Epithelial cell of esophagus (primary cell): ENCODE measurements at regions not wholly inside any gene's neighbourhood (a gene's known extent, or its start where the extent isn't known, plus 50 kb on each side); places are given as distances from the start of the nearest gene placed in this dataset.

Experiments
- DNase-seq: peaks from one replicate; pipeline ENCODE4 v3.0.0; 2010; ENCODE audit warnings: low read depth
- H3K4me3 ChIP-seq: 2 replicates; pipeline ENCODE4 v1.5.1; 2011; ENCODE audit warnings: mild to moderate bottlenecking, low read length, control low read depth
- CTCF ChIP-seq: IDR thresholded peaks from 2 replicates; pipeline ENCODE4 v1.5.1; 2011; ENCODE audit warnings: low read depth, mild to moderate bottlenecking, low read length, control low read depth, inconsistent platforms; ENCODE audit not compliant: insufficient read depth; ENCODE audit errors: missing control alignments

GRCh38 chr1:203926025-203926540 lies 64.7 kb downstream of the SNRPE start:
- no peak overlapping the region for H3K4me3 ChIP-seq
- peak; percentile 63 for DNase-seq
- no peak for TF ChIP-seq CTCF

GRCh38 chr1:203929741-203930309 lies 68.4 kb downstream of the SNRPE start:
- DNase-seq, result peak; percentile 22
- no peak for TF ChIP-seq CTCF
- H3K4me3 ChIP-seq, result no peak overlapping the region

GRCh38 chr1:203930342-203930741 lies 68.9 kb downstream of the SNRPE start:
- TF ChIP-seq CTCF, result no peak
- no peak overlapping the region for H3K4me3 ChIP-seq
- DNase-seq, result peak; percentile 66

- peak; percentile 40 for DNase-seq
- H3K4me3 ChIP-seq, result no peak overlapping the region
- no peak for TF ChIP-seq CTCF
These were observed 70.6 kb downstream of the SNRPE start for GRCh38 chr1:203931953-203932352.

- no peak overlapping the region for H3K4me3 ChIP-seq
- DNase-seq, result no peak
- no peak for TF ChIP-seq CTCF
These were observed 71.2 kb downstream of the SNRPE start for GRCh38 chr1:203932556-203932955.

GRCh38 chr1:203934027-203934426 lies 72.6 kb downstream of the SNRPE start:
- H3K4me3 ChIP-seq, result no peak overlapping the region
- peak; percentile 68 for DNase-seq
- no peak for TF ChIP-seq CTCF

- no peak overlapping the region for H3K4me3 ChIP-seq
- no peak for TF ChIP-seq CTCF
- DNase-seq, result no peak
These were observed 73.3 kb downstream of the SNRPE start for GRCh38 chr1:203934651-203935050.
